ENCODE measurements at regions not wholly inside any gene's neighbourhood (a gene's known extent, or its start where the extent isn't known, plus 50 kb on each side); places are given as distances from the start of the nearest gene placed in this dataset.

DNA sequence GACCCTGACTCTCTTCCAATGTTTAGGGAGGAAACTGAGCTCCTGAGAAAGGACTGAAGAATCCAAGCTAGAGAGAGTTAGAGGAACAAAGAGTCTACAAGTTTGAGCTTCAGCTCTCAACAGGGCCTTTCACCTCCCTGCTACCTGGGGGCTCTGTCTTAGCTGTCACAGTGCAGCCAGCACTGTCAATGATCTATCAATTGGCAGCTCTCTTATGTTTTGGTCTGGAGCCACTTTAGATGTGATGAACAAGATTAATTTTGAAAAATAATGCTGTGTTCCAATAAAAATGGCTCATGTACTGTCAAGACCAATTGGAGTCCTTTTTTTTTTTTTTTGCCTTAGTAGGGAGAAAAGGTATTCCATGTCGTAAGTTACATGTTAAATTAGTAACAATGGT, 215.8 kb upstream of the TRIB2 start:
- no peak for DNase-seq (ENCODE audit: low read depth in 4 of 4, low spot score in 3 of 4)

DNA sequence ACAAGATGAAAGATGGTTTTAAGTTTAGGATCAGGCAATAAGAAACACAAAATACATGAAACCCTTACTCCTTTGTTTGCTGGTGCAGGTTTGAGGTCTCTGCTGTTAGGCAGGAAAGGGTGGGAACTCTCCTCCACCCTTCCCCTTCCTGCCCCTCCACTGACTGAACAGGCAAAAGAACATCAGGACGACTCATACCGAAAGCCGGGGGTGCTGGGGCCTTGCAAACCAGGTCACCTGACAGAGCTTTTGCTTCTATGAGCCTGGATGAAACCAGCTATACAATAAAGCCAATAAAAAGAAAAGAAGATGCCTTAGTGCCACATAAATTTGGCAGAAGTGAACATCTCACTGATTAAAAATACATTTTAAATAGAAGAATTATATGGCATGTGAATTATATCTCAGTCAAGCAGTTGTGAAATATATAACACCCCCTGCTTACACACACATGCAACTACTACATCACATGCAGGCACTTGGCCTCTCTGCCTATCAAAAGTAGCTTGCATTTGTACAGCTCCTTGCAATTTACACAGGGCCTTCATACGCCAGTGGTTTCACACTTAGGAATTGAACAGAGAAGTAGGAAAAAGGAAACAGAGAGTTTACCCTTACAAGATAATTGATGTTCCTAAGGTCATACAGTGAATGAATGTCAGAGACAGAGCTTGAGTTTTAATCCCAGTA, 215.1 kb upstream of the TRIB2 start:
- DNase-seq (ENCODE audit: low read depth in 4 of 4, low spot score in 3 of 4), result no peak

DNA sequence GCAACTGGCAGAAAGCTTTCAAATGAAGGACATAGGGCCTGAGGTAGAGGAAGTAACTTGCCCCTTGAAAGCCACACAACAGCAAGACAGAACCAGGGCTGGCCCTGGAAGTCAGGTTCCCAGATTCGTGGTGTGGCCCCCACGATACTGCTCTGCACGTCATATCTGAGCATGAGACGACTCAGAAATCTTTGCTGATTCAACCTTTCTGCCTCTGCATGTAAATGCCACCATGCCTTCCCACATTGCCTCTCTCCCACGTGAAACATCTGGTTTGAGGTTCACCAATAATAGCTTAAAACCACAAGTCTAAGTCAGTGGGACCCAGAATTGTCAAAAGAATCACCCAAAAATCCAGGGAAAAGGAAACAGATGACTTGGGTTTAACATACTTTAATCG, 214.0 kb upstream of the TRIB2 start:
- no peak for DNase-seq (ENCODE audit: low read depth in 4 of 4, low spot score in 3 of 4)

GRCh38 chr2:12504443-12504842, 212.3 kb upstream of the TRIB2 start:
- no peak for DNase-seq (ENCODE audit: low read depth in 4 of 4, low spot score in 3 of 4)

- DNase-seq (ENCODE audit: low read depth in 4 of 4, low spot score in 3 of 4), result no peak
These were observed 209.9 kb upstream of the TRIB2 start for GRCh38 chr2:12506846-12507245.

DNA sequence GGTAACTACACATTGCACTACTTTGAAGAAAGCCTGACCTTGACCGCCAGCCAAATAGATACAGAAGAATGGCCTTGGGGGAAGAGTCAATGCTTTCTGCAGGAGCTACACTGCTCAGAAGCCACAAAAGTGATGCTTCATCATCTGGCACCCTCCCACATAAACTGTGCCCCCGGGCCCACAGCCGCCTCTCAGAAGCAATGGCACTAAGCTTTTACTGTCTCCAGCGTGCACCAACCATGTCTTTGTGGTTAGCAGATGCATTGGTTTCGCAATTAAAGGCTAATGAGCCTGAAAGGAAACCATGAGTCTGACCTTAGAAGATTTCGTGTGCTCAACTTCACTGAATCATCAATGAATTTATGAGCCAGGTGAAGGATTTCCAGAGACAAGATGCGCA, 209.4 kb upstream of the TRIB2 start:
- no peak for DNase-seq (ENCODE audit: low read depth in 4 of 4, low spot score in 3 of 4)

DNA sequence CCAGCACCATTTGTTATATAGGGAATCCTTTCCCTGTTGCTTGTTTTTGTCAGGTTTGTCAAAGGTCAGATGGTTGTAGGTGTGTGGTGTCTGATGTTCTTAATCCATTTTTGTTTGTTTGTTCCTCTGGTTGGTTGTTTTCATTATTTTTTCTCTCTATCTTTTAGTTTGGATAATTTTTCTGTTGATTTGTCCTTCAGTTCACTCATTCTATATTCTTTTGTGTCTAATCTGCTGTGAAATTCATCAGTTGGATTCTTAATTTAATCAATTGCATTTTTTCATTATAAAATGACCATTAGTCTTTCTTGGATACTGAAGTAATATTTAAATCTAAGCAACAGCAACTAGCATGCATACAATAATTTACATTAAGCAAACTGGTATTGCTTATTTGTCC, 206.7 kb upstream of the TRIB2 start:
- DNase-seq (ENCODE audit: low read depth in 4 of 4, low spot score in 3 of 4), result no peak

DNA sequence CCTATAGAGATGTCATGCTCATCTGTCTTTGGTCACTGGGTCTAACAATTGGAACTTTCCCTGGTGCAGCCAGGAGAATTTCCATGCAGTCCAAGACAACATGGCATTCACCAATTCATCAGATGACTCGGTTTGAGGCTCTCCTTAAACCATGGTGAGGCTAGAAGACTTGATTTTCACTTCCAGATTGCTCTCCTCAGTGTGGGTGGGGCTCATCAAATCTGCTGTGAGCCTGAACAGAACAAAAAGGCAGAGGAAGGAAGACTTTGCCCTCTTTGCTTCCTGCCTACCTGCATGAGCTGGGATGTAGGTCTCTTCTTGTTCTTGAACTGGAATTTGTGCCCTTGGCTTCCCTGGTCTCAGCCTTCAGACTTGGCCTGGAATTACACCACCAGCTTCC, 203.4 kb upstream of the TRIB2 start:
- DNase-seq (ENCODE audit: low read depth in 4 of 4, low spot score in 3 of 4), result no peak

DNA sequence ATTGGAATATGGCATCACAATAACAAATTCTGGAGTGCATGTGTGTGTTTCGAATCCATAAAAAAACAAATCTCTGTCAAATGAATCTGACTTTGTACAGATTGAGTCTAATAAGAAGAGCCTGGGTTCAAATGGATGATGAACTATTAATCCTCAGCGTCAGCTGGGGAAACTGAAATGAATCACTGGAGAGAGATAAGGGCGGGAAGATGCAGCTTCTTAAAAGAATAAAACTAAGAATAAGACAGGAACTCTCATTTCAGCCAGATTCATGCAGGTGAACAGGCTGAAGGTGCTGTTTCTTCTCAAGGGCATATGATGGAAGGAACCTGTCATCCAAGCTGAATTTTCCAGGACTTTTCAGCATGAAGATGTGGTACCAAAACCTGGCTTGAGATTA, 202.6 kb upstream of the TRIB2 start:
- no peak for DNase-seq (ENCODE audit: low read depth in 4 of 4, low spot score in 3 of 4)

GRCh38 chr2:12514631-12515437, 201.9 kb upstream of the TRIB2 start:
- DNase-seq (ENCODE audit: low read depth in 4 of 4, low spot score in 3 of 4), result no peak

DNA sequence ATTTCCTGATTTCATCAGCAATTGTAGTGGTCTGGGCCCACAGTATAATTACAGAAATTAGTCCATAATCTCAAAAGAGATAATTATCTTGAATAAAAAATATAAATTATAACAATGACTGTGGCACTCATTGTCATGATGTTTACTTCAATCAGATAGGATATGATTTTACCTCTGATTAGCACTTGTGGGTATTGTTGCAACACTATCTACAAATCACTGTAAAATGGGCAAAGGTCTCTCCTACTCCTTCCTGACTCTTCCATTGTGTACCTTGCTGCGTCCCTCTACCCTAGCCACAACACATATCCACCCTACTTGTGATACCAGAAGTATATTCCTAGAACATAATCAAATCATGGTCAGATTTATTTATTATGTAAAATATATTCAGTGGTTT, 200.9 kb upstream of the TRIB2 start:
- DNase-seq (ENCODE audit: low read depth in 4 of 4, low spot score in 3 of 4), result no peak

DNA sequence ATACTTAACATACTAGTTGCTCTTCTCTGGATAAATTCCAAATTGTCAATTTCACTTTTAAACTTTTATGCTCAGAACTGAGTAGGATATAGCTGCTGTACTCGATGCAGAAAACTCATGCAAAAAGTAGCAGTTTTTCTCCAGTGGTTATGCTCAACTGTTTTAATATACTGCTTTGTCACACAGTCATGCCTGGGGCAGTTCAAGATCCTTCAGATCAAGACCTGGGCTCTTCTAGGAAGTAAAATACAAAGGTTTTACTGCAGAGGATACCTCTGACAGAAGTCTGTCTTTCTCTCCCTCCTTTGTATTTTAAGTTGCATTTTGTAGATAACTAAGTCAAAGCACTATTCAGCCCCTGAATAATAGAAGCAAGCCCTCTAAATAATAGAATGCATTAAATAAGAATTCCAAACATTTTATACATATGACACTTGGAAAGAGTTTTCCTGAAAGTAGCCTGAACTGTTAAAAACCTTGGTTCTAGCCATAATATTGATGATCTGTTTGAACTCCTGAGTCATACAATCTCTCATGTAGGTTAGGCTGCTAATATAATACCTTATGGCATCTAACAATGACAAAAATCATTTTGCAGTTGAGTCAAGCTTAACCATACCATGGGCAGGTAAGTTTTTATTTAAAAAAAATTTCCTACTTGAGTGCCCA, 183.3 kb upstream of the TRIB2 start:
- no peak for DNase-seq (ENCODE audit: low read depth in 4 of 4, low spot score in 3 of 4)

DNA sequence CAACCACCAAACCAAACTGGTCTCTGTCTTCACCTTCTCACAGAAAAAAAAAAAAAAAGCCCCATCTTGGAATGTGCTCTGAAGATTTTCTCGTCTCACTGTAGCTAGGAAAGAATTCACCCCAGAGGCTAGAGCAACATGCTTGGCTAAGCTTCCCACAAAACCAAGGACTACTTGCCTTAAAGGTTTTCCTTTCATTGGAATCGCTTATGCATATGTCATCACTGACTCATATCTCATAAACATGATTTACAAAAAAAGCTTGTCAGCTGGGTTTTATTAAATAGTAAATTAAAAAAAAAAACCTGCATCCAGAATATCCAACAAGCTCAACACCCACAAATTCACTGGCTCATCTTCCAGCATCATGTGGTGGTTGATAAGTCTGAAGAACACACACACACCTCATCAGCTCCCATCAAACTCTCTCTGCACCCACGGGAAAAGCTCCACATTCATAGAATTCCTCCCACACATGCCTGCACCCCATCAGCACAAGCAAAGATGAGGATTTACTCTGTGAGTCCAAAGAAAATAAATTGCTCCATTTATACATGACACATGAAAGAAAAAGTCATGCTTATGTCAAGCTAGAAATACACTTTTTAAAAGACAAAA, 182.0 kb upstream of the TRIB2 start:
- DNase-seq (ENCODE audit: low read depth in 4 of 4, low spot score in 3 of 4), result no peak

DNA sequence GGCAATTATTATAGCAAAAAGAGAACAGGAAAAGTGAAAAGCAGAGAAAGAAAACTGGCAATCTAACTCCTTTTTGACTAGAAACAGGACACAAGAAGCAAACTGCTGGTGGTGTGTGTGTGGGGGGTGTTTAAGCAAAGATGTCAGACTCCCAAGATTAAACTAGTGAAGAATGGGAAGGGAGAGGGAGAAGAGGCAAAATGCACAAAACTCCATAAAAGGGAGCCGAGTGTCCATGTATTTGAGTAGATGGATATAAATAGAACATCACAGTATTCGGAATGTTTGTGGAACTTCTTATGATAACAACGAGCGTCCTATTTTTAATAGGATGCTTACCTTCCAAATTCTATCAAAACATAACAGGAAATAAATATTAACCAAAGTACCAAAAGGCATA, 179.8 kb upstream of the TRIB2 start:
- DNase-seq (ENCODE audit: low read depth in 4 of 4, low spot score in 3 of 4), result no peak

- no peak for DNase-seq (ENCODE audit: low read depth in 4 of 4, low spot score in 3 of 4)
These were observed 178.5 kb upstream of the TRIB2 start for GRCh38 chr2:12538138-12538694.

DNA sequence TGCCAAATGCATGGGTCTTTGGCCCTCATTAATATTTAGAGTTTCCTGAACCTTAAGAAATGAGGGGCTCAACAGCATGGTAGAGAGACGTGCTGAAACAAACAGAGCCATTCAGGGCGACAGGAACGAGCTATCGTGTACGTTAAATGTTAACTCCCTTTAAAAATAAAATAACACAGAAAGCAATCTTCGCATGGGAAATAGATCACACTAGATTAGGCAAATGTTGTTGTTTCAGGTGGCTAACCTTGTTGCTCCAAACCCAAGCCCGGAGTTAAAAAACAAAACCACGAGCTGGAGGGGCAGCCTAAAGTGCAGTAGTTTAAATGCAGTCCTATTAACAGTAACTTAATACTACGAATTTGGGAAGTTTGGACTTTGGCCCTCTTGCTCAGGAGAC, 177.4 kb upstream of the TRIB2 start:
- DNase-seq (ENCODE audit: low read depth in 4 of 4, low spot score in 3 of 4), result no peak

GRCh38 chr2:12539776-12540562, 176.8 kb upstream of the TRIB2 start:
- no peak for DNase-seq (ENCODE audit: low read depth in 4 of 4, low spot score in 3 of 4)

- DNase-seq (ENCODE audit: low read depth in 4 of 4, low spot score in 3 of 4), result no peak
These were observed 173.4 kb upstream of the TRIB2 start for GRCh38 chr2:12543076-12543977.

DNA sequence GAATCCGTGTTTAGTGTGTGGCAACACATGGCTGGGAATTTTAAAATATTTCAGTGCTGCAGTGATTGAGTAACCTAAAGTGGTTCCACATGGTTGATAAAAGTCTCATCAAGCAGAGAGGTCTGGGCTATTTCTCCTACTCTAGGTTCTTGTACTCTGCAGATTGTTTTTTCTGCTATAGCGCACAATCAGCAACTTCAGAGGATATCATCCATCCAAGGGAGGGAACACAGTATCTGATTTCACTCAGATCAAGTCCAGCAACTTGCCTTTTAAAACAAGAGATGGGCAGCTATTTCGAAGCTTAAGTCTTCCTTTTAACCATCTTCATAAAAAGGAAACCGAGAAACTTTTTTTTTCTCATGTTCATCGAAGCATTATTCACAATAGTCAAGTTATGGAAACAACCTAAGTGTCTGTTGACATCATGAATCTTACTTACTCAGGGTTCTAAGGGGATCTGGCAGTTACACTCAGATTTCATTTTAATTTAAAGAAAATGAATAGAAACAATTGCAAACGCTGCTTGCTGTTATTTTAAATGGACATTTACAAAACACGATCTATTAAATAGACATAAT, 172.7 kb upstream of the TRIB2 start:
- no peak for DNase-seq (ENCODE audit: low read depth in 4 of 4, low spot score in 3 of 4)

All from left renal pelvis (tissue), 4 donors.